NCI-H2171 treated with DMSO at 0.1 percent for 48 hours (cell line): ENCODE measurements at regions not wholly inside any gene's neighbourhood (a gene's known extent, or its start where the extent isn't known, plus 50 kb on each side); places are given as distances from the start of the nearest gene placed in this dataset.
A peak's percentile ranks its signal among the peaks of the same experiment; 100 is the strongest.

Experiments
- DNase-seq: peaks from one replicate; lab custom pipeline; 2025; lab: John Stamatoyannopoulos, UW

DNA sequence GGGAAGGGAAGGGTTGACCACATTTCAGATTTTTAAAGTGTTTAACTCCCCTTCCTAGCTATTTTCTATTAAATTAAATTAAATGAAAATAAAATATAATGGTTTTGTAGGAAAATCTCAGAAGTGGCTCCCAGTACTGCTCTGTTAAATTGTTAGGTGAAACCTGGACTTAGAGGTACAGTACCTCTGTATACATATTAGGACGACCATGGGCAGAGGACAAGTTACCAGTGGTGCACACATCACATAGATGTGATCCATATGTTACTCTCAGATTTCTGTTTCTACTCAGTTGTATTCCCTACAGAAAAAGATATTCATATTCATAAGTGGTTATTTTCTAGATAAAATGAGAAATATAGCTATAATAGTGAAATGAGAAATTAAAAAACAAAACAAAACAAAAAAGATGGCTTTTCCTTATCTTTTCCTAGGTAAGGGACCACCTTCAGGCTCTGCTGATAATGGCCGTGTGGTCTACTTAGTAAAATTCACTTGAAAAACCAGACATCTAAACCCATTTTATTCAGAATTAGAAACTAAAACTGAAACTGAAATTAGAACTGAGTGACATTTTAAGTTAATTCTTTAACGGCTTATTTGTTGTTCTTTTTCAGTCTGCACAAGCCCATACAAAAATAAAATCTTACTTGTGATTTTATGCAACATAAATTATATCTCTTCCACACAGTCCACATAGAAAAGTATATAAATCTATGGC is 832.5 kb upstream of the CHAC2 start:
- DNase-seq, result no peak

DNA sequence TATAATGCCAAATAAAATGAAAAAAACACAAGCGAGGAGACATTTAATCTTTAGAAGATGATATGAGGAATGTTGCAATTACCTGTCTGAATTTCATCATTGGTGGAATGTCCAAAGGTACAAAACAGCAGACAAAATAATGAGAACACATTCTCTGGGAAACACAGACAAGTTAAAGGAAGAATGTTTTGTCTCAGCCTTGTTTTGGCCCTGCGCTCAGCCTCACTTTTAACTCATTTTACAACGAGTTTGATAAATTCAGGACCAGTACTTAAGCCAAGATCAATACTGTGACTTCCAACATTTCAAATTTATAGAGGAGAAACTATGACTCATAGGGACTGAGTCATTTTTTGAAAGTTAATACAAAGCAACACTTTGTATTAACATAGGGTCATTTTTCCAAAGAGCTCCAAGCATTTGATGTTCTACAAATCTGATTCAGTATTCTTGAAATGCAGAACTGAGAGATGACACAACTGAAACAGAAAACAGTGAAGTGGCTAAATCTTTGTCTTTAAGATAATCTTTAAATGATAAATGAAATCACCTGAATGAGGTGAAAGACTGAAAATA is 833.2 kb upstream of the CHAC2 start:
- no peak for DNase-seq

DNA sequence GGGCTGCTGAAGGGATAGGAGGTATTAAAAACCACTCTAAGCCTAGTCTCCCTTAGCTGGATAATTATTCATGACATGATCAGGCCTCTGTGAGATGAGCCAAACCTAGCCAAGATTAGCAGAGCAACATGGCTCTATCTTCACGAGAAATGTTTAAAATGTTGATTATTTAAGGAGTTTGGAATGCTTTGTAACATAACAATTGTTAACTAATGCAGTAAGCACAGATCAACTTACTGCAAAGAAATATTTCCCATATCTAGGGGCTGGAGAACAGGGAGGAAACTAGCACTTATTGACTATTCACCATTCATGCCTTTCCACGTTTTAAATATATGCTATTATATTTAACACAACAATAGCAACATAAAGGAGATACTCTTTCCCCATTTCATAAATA is 833.7 kb upstream of the CHAC2 start:
- DNase-seq, result no peak

DNA sequence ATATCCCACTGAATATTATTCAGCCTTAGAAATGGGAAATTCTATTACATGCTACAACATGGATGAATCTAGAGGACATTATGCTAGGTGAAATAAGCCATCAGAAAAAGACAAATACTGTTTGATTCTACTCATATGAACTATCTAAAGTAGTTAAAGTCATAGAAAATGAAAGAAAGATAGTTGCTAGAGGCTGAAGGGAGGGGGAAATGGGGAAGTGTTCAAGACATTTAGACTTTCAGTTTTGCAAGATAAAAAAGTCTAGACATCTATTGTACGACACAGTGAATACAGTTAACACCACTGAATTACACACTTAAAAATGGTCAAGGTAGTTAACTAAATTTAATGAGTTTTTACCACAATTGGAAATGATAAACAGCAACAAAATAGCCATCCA is 835.9 kb upstream of the CHAC2 start:
- DNase-seq, result no peak

DNA sequence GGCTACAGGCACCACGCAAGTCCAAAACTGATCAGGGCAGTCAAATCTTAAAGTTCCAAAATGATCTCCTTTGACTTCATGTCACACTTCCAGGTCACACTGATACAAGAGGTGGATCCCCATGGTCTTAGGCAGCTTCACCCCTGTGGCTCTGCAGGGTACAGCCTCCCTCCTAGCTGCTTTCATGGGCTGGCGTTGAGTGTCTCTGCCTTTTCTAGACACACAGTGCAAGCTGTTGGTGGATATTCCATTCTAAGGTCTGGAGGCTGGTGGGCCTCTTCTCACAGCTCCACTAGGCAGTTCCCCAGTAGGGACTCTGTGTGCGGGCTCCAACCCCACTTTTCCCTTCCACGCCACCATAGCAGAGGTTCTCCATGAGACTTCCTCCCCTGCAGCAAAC is 838.2 kb upstream of the CHAC2 start:
- no peak for DNase-seq

DNA sequence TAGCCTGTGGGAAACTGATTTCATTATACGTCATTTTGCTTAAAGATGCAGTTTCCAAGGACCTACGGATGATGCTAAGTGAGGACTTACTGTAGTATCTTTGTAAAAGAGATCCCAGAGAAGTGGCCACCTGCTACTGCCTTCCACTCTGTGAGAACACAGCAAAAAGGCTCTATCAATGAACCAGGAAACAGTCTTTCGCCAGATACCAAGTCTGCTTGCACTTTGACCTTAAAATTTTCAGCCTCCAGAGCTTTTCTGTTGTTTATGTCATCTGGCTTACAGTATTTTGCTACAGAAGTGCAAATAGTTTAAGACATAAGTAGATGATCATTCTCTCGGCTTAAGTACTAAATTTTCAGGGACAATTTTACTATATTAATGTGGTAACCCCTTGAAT is 847.9 kb upstream of the CHAC2 start:
- DNase-seq, result no peak

DNA sequence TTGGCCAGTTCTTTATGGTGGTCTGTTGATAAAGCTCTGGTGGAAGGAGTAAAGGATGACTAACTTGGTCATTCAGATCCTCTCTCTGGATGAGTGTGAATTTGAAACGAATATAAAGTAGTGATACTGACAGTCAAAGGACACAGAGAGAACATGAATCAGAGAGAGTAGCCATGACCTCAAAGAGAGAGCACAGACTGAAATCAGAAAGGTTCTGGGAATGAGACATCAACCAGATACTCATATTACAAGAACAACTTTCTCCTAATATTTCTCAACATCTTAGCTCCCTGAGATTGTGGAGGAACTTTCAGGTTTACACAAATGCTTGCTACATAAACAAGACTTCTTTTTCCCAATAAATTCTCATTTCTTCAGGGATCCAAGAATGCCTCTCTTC is 849.1 kb upstream of the CHAC2 start:
- DNase-seq, result no peak

DNA sequence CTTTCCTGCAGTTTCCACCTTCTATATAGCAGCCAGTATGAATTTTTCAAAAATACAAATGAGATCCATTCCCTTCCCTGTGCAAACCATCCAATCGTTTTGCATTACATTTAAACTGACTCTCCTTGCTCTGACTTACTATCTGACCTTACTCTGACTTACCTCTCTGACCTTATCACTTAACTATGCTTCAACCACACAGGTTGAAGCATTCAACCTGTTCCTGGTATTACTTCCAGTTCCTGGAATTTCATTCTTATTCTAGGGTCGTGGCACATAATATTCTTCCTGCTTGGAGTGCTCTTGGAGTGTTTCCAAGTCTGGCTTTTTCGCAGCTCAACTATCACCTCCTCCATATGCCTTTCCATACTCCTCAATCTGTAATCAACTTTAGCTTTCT is 850.6 kb upstream of the CHAC2 start:
- DNase-seq, result peak; percentile 73

DNA sequence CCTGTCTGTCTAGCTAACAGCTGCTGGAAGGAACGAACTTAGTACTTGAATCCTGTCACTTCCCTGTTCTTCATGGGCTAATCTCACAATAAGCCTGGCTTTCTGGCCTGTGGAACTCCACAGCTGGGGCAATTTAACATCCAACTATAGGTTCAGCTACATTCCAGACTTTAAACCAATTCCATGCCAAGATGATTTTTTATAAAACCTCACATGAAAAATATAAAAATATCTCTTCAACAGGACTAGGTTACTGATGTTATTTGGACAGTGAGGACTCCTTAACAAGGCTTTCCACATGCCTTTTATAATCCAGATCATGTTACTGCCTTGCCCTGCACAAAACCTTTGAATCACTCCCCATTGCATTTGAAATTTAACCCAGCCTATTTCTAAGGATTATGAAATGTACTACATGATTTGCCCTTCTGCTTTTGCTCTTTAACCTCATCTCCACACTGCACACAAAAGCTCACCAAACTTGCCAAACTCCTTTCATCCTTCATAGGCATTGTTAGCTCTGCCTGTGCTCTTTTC is 863.2 kb upstream of the CHAC2 start:
- no peak for DNase-seq

DNA sequence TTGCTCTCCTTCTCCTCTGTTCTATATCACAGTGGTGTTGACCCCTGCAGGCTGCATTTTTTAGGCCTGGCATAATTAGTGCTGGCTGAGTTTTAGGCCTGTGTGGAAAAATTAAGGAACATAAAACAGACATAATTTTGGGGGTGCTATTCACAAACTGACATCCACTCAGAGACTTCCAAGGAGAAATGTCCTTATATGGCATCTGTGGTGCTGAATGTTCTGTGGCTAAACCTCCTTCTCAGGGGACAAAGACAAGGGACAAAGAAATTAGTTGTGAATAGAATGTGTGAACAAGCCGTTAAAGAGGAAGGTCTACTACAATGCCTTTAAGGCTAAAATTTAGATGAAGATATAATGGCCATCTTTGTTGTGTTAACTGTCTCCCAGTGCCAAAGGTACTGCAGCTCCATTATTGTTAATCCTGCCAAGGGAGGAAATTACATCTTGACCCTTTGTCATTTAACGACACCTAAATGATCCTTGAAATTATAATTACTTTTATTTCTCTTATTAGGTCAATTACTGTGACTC is 870.0 kb upstream of the CHAC2 start:
- no peak for DNase-seq

DNA sequence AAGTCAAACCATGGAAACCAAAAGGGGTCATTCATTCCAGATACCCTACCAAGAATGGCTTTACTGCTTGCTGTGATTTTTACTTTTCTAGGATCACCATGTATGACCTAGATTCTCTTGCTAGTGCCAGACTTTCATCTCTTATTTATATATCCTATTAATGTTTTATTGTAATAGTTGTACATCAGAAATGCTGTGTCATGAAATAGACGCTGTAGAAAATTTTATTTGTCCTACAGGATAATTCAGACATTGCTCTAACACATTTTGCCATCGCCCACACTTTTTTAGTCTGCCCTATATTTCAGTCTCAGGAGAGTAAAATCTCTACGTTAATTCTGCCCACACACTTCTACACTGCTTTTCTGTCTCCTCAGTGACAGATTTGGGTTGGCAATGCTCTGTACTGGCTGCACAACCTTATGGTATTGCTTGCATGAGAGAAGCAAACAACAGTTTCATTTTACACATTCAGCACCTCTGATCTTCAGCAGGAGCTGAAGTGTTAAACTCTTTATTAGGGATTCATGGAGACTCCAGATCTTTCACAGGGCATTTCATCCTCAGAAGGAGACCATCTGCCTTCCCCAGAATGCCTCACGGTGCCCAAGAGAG is 871.8 kb upstream of the CHAC2 start:
- no peak for DNase-seq

DNA sequence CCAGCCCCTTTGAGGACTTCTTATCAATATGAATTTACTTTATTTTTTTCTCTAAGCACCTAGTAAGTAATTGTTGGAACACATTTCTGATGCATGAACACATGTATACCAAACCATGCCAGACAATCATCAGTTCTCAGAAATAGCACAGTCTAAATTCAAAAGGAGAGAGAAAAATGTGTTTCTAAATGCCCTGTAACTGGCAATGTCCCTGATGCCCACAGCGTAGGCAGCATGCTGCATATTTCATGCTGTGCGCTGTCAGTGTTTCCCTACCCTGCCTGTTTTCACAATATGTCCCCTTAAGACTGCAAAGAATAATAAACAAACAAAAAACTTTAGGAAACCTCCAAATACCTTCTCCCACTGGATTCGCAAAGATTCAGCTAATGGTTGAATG is 881.0 kb upstream of the CHAC2 start:
- no peak for DNase-seq

DNA sequence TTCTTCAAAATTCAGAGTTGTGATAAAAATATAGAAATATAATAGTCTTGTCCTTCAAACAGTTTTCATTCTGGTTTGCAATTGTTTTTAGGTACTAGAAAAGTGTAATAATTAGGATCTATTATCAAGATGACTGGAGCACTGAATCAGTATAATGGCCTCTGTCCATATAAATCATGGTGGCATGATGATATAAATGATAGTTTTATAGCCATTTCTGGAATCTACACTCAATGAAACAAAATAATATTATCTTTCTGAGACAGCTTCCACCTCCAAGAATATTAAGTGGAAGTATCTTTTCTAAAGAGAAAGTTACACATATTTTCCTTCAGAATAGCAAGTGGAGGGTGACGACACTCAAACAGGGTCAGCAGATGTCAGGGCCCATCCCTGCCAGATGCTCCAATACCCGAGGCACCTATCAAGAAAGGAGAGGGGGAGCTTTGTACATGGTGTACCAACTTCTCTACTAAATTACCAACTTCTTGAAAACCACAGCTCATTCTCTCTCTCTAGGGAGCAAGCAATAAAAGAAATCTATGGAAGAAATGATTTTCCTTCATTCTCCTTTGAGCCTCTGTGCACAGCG is 882.7 kb upstream of the CHAC2 start:
- DNase-seq, result peak; percentile 31

DNA sequence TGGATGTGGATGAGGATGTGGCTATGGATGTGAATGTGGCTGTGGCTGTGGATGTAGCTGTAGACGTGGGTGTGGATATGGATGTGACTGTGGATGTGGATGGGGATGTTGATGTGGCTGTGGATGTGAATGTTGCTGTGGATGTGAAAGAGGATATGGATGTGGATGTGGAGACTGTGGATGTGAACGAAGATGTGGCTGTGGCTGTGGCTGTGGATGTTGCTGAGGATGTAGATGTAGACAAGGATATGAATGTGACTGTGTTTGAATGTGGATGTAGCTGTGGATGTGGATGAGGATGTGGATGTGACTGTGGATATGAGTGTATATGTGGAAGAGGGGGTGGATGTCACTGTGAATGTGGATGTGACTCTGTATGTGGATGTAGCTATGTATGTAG is 884.6 kb upstream of the CHAC2 start:
- DNase-seq, result no peak

DNA sequence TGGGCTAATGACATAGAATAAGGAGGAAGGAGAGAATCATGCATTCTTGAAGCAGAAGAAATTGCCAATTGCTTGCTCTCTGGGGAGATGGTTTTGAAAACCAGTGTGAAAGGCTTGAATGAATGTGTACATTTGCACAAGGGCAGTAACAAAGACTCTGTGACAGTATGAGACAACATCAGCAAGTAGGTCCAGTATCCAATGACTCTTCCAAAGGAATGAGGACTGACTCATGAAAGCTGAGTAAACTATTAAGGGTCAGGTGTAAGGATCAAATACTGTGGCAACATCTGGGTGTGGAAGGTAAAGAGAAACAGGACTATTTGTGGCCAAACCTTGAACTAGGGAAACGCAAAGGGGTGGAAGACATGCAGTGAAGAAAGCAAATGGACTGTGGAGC is 886.0 kb upstream of the CHAC2 start:
- no peak for DNase-seq

DNA sequence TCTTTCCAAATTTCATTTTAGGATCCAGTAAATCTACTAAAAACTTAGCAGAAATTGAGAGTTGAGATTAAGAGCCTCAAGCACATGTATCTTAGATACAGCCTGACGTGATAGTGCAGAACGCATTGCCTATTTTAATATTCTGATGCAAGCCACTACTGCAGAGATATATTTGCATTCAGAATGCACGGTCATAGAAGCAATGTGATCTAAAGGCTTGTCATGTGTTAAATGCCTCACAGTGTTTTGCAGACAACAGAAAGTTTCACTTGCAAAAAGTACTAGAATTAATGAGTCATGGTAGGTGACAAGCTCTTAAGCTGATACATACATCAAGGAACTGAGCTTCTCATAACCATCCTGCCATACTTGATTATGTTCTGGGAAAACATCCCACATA is 886.7 kb upstream of the CHAC2 start:
- DNase-seq, result no peak

DNA sequence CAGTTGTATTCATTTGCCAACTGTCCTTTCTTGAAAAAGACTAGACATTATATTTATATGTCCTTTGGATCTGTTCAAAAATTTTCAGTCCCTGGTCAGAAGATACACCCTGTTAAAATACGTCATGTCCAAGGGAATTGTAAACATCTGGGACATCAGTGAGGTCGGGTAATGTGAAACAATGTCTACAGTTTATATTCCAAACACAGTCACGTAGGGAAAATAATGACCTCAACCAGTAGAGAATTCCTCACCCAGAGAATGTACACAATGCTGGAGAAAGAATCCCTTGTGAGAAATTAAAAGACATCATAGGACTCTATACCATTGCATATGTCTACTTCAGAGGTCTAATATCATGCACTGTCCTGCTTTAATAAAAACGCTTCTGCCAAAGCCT is 888.0 kb upstream of the CHAC2 start:
- no peak for DNase-seq

DNA sequence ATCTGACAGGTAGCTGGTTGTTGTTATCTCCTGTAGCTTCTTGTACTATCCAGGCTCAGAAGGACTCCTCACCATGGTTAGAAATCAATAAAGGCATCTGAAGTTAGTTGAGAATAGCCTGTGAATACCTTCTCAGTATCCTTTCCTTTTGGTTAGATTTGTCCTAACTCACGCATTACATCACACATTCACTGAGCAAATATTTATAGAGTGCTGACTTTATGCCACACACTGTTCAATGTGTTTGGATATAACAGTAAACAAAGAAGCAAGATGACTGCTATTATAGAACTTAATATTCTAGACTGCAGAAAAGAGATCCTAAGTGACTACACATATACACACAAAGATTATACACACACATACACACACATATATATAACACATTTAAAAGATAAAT is 889.9 kb upstream of the CHAC2 start:
- no peak for DNase-seq

DNA sequence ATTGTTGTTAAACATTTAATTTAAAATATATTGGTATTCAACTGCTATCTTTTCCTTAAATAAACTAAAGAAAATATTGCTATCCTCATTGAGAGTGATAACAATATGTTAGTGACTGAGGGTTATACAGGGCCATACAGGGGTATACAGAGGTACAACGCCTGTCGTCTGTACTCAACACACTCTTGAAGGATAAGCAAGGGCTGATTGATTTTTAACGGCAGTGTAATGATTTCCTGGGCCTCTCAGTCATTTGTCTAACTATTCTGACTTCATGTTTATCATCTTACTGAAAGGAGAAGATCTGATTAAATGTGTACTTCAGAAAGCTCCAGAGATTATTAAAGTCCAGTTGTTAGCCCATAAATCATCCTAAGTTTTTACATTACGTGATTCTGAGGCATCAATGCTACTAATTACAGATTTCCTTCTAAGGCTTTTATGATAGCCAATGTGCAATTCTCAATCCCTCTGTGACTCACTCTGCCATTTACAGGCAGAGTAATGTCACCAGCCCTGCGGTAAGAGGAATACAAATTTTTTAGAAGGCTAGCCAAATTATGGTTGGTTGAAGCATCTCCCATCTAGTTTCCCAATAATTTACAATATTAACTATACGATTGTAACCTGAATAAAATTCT is 893.0 kb upstream of the CHAC2 start:
- DNase-seq, result no peak

DNA sequence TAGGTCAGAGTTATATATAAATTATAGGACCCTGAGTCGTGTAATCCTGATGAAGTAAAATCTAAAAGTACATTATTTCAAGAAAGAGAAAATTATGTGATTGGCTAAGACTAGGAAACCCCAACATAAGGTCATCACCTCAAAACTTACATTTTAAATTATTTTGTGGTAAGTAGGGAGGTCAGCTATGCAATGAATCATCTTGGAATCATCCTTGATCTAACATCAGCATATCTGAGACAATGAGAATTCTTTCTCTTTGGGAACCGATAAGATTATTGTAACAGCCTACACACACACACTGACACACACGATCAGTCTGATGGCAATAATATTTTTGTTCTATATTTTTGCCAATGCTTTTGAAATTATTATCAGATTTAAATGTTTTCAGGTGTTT is 904.8 kb upstream of the CHAC2 start:
- DNase-seq, result no peak

DNA sequence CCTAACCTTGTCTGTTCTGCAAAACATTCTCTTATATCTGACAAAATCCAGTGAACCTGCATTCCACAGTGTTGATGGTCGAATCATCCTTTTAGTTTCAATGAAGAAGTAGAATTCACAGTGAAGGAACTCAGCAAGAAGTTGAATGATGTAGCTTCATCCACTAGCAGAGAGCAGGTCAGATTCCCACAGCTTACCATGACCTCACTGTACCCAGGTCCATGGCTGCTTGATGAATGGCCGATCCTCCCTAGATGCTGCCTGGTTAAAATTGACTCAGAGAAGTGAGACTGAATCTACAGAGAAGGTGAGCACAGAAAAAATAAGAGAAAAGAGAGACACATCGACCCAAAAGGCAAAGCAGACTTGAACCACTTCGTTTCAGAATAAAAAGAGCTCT is 906.0 kb upstream of the CHAC2 start:
- DNase-seq, result no peak

DNA sequence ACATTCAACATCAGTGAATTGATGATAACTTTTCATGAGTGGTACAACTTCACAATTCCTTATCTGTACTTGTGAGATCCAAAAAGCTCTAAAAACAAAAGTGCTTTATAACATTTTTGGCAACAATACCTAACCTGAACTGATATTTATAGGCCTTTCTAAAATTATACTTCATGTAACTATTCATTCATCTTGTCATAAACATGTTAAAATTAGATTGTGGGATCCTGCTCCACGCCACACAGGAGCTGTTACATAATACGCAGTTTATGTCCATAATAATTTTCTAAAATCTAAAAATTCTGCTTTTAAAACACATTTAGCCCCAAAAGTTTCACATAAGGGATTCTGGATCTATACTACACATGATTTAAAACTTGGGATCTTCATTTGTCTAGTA is 908.5 kb upstream of the CHAC2 start:
- no peak for DNase-seq
